ENCODE measurements at regions not wholly inside any gene's neighbourhood (a gene's known extent, or its start where the extent isn't known, plus 50 kb on each side); places are given as distances from the start of the nearest gene placed in this dataset.

DNA sequence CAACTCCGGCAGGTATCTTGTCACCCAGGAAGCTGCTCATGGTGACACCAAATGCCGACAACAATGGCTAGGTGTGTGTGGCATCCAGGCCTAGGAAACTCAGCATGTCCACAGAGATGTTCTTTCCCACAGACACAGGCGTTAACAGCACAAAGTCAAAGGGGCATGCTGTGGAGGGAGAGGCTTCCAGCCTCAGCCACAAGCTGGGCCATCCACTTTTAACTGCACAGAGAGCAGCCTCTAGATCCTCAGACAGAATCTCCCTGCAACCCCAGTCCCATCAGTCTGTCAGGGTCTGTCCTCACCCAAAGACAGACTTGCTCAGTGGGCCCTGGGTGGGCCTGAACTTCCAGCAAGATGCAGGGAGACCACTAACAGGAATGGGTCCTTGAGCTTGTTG lies 58.5 kb upstream of the BCAR3 start (continued):
- TF ChIP-seq, protein P1, sequence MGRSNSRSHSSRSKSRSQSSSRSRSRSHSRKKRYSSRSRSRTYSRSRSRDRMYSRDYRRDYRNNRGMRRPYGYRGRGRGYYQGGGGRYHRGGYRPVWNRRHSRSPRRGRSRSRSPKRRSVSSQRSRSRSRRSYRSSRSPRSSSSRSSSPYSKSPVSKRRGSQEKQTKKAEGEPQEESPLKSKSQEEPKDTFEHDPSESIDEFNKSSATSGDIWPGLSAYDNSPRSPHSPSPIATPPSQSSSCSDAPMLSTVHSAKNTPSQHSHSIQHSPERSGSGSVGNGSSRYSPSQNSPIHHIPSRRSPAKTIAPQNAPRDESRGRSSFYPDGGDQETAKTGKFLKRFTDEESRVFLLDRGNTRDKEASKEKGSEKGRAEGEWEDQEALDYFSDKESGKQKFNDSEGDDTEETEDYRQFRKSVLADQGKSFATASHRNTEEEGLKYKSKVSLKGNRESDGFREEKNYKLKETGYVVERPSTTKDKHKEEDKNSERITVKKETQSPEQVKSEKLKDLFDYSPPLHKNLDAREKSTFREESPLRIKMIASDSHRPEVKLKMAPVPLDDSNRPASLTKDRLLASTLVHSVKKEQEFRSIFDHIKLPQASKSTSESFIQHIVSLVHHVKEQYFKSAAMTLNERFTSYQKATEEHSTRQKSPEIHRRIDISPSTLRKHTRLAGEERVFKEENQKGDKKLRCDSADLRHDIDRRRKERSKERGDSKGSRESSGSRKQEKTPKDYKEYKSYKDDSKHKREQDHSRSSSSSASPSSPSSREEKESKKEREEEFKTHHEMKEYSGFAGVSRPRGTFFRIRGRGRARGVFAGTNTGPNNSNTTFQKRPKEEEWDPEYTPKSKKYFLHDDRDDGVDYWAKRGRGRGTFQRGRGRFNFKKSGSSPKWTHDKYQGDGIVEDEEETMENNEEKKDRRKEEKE (IDR thresholded peaks at IDR 0.05): no peak

DNA sequence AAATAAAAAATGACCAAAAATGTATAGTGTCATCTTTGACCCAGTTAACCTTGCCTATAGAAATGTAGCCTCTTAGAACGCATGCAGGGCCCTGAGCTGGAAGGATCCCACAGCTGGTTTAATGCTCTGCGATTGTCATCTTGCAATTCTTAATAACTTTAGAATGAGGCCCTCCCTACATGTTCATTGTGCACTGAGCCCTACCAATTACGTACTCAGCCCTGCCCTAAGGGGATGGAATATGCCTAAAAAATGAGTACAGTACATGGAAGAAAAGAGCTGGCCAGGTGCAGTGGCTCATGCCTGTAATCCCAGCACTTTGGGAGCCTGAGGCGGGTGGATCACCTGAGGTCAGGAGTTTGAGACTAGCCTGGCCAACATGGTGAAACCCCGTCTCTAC lies 57.8 kb upstream of the BCAR3 start:
- ChIA-PET POLR2A (interaction anchor here (0.6 to 1.9 kb wide), 3 partner anchors 8 to 391 kb away, joined by 3 to 4 read pairs (median 3); no protein-coding TSS in a partner anchor), SMC1A (ENCODE audit: uncharacterized antibody, unreplicated experiment) (no interaction called here), RAD21 (ENCODE audit: unreplicated experiment) (interaction anchor here (1.6 kb wide), 1 partner anchor 110 kb away, joined by 4 read pairs; no protein-coding TSS in a partner anchor), CTCF (interaction anchor here (1.8 kb wide), 1 partner anchor 110 kb away, joined by 4 read pairs; no protein-coding TSS in a partner anchor)
- ATAC-seq (no peak), FAIRE-seq (no peak), DNase-seq (ENCODE audit: low read depth, low spot score) (no peak)
- H3K36me3 ChIP-seq (ENCODE audit: control insufficient read depth in 2 of 2, insufficient read depth in 2 of 2, low read length in 1 of 2): no peaks in the 10 kb centered on the region
- H3K4me3 ChIP-seq: no peak overlapping the region
- no peaks in the 10 kb centered on the region for H3K27me3 ChIP-seq (replicated peaks in 1 of 2; ENCODE audit: control insufficient read depth in 2 of 2, insufficient read depth in 2 of 2, low read length in 1 of 2)
- H3K9me3 ChIP-seq (replicated peaks; ENCODE audit: control insufficient read depth, insufficient read depth, low read length): no peaks in the 10 kb centered on the region; the same call in 2 of the 3 replicates
- H3K79me2 ChIP-seq (ENCODE audit: control insufficient read depth, insufficient read depth, low read length): no peaks in the 10 kb centered on the region
- TF ChIP-seq, protein P1 (IDR thresholded peaks at IDR 0.05): no peak
- TF ChIP-seq, protein P2, sequence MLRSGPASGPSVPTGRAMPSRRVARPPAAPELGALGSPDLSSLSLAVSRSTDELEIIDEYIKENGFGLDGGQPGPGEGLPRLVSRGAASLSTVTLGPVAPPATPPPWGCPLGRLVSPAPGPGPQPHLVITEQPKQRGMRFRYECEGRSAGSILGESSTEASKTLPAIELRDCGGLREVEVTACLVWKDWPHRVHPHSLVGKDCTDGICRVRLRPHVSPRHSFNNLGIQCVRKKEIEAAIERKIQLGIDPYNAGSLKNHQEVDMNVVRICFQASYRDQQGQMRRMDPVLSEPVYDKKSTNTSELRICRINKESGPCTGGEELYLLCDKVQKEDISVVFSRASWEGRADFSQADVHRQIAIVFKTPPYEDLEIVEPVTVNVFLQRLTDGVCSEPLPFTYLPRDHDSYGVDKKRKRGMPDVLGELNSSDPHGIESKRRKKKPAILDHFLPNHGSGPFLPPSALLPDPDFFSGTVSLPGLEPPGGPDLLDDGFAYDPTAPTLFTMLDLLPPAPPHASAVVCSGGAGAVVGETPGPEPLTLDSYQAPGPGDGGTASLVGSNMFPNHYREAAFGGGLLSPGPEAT (IDR thresholded peaks at IDR 0.05; ENCODE audit: low read depth): no peak
- TF ChIP-seq SMAD1 (IDR thresholded peaks at IDR 0.05; ENCODE audit: low read depth, partially characterized antibody): no peak
- TF ChIP-seq RAD51 (IDR thresholded peaks at IDR 0.05): no peak
- no peak for TF ChIP-seq CHD1 (IDR thresholded peaks at IDR 0.05; ENCODE audit: low read depth, low read length)
- no peak for TF ChIP-seq MYB (IDR thresholded peaks at IDR 0.05; ENCODE audit: borderline replicate concordance, low read depth, low read length)
- TF ChIP-seq ZNF207 (IDR thresholded peaks at IDR 0.05; ENCODE audit: borderline replicate concordance): no peak
- H3K9ac ChIP-seq (ENCODE audit: control insufficient read depth, insufficient read depth, low read length): no peak overlapping the region
- 80% methylated on average over 5 of the region's 5 CpGs for WGBS (ENCODE audit: insufficient coverage, insufficient replicate concordance, low lambda C conversion rate, missing lambda C conversion rate)
- no peak overlapping the region for H3K27ac ChIP-seq (ENCODE audit: control insufficient read depth, insufficient read depth)
- intact Hi-C loops (cut with micrococcal nuclease; ENCODE audit: unreplicated experiment): no loop called here
- H3K4me1 ChIP-seq (ENCODE audit: control insufficient read depth, insufficient read depth, low read length): peaks cover 3% of the 10 kb centered on the region
- no peak overlapping the region for H3K4me2 ChIP-seq (ENCODE audit: control insufficient read depth, insufficient read depth)
- in situ Hi-C loops (cut with MboI): no loop called here
- no peak overlapping the region for H2AFZ ChIP-seq (ENCODE audit: control insufficient read depth, low read depth, low read length)
- BruUV-seq (replicated peaks): no TSS peak
- H4K20me1 ChIP-seq (ENCODE audit: control insufficient read depth, insufficient read depth): no peaks in the 10 kb centered on the region

Data from GM12878 (cell line).